Endodermal cell (in vitro differentiated cells): ENCODE measurements at regions not wholly inside any gene's neighbourhood (a gene's known extent, or its start where the extent isn't known, plus 50 kb on each side); places are given as distances from the start of the nearest gene placed in this dataset.
A peak's percentile ranks its signal among the peaks of the same experiment; 100 is the strongest.

Experiments
- DNase-seq: peaks from one replicate; pipeline ENCODE4 v3.0.0-alpha.2; 2017
- H3K27ac ChIP-seq: 2 replicates; pipeline ENCODE4 v1.5.1; 2013; ENCODE audit warnings: mild to moderate bottlenecking, low read depth, low read length, moderate library complexity
- H3K27me3 ChIP-seq: 2 replicates; pipeline ENCODE4 v1.6.1; 2013; ENCODE audit warnings: mild to moderate bottlenecking, low read length, moderate library complexity; ENCODE audit not compliant: insufficient read depth, control insufficient read depth, poor library complexity, severe bottlenecking
- H3K36me3 ChIP-seq: 2 replicates; pipeline ENCODE4 v1.7.0; 2013; ENCODE audit warnings: mild to moderate bottlenecking, low read length, moderate library complexity; ENCODE audit not compliant: control insufficient read depth, insufficient read depth
- H3K4me1 ChIP-seq: one replicate; pipeline ENCODE4 v1.7.0; 2013; ENCODE audit warnings: low read length; ENCODE audit not compliant: control insufficient read depth, insufficient read depth
- H3K4me3 ChIP-seq: 2 replicates; pipeline ENCODE4 v1.5.1; 2013; ENCODE audit warnings: mild to moderate bottlenecking, low read length, moderate library complexity
- H3K9ac ChIP-seq: 2 replicates; pipeline ENCODE4 v1.6.1; 2013; ENCODE audit warnings: mild to moderate bottlenecking, low read length, moderate library complexity; ENCODE audit not compliant: poor library complexity, severe bottlenecking; ENCODE audit errors: extremely low read depth
- H3K9me3 ChIP-seq: 2 replicates; pipeline ENCODE4 v1.6.1; 2013; ENCODE audit warnings: mild to moderate bottlenecking, low read length, moderate library complexity; ENCODE audit not compliant: control insufficient read depth
- H3K27ac Mint-ChIP-seq: 2 replicates; pipeline ENCODE4 v1.8.0; 2020; ENCODE audit warnings: mixed read lengths
- H3K27me3 Mint-ChIP-seq: 2 replicates; pipeline ENCODE4 v1.8.0; 2021; ENCODE audit warnings: mild to moderate bottlenecking, mixed read lengths; ENCODE audit not compliant: insufficient read depth
- H3K36me3 Mint-ChIP-seq: 2 replicates; pipeline ENCODE4 v1.8.0; 2020; ENCODE audit warnings: low read depth, mixed read lengths
- H3K4me1 Mint-ChIP-seq: 2 replicates; pipeline ENCODE4 v1.8.0; 2020; ENCODE audit warnings: mixed read lengths
- H3K4me3 Mint-ChIP-seq: 2 replicates; pipeline ENCODE4 v1.8.0; 2020; ENCODE audit warnings: mild to moderate bottlenecking, moderate library complexity, mixed read lengths
- H3K9me3 Mint-ChIP-seq: 2 replicates; pipeline ENCODE4 v1.8.0; 2020; ENCODE audit warnings: mild to moderate bottlenecking, mixed read lengths
- CTCF ChIP-seq: fragments of 200-600 bp; sonication (generic); conservative IDR thresholded peaks from 2 replicates; pipeline ENCODE4 v1.5.0; 2021; ENCODE audit warnings: antibody characterized with exemption, mild to moderate bottlenecking
- WGBS, 2 experiments: methylation state at CpG; one replicate each; pipeline versions ENCODE4 v1.1.5 to v1.1.7; 2013; ENCODE audit warnings: missing lambda C conversion rate in 2 of 2, mixed read lengths in 1 of 2; ENCODE audit not compliant: insufficient coverage in 1 of 2, insufficient read length in 1 of 2; 5-methylcytosine and 5-hydroxymethylcytosine counted together

- H3K36me3 Mint-ChIP-seq: no peaks in the 10 kb centered on the region
- Histone ChIP-seq H3K9me3 (no peaks in the 10 kb centered on the region), H3K27ac (peak overlapping the region; percentile 84), H3K4me3 (no peak overlapping the region), H3K9ac (no peak overlapping the region), H3K27me3 (peaks cover 22% of the 10 kb centered on the region), H3K36me3 (no peaks in the 10 kb centered on the region), H3K4me1 (peaks cover 4% of the 10 kb centered on the region)
- H3K27ac Mint-ChIP-seq: no peak overlapping the region
- H3K4me3 Mint-ChIP-seq: no peak overlapping the region
- DNase-seq: no peak
- no peaks in the 10 kb centered on the region for H3K9me3 Mint-ChIP-seq
- 87 to 91% methylated on average over 3 to 6 of the region's 8 CpGs for whole genome bisulfite sequencing, 2 experiments
- H3K4me1 Mint-ChIP-seq: no peaks in the 10 kb centered on the region
- TF ChIP-seq CTCF: no peak
- peaks cover 33% of the 10 kb centered on the region for H3K27me3 Mint-ChIP-seq
These were observed 365.0 kb downstream of the MIAT start for GRCh38 chr22:27022274-27022895.

GRCh38 chr22:27022896-27023361 lies 365.5 kb downstream of the MIAT start:
- no peak for DNase-seq

GRCh38 chr22:27023591-27023990 lies 366.2 kb downstream of the MIAT start:
- H3K27me3 Mint-ChIP-seq: peaks cover 24% of the 10 kb centered on the region
- H3K9me3 ChIP-seq: no peaks in the 10 kb centered on the region
- no peaks in the 10 kb centered on the region for H3K9me3 Mint-ChIP-seq
- H3K9ac ChIP-seq: no peak overlapping the region
- TF ChIP-seq CTCF: no peak
- H3K36me3 Mint-ChIP-seq: no peaks in the 10 kb centered on the region
- peaks cover 10% of the 10 kb centered on the region for H3K27me3 ChIP-seq
- H3K27ac Mint-ChIP-seq: no peak overlapping the region
- H3K4me1 ChIP-seq: peaks cover 4% of the 10 kb centered on the region
- peak overlapping the region; percentile 81 for H3K27ac ChIP-seq
- no peaks in the 10 kb centered on the region for H3K4me1 Mint-ChIP-seq
- H3K36me3 ChIP-seq: no peaks in the 10 kb centered on the region
- no peak overlapping the region for H3K4me3 Mint-ChIP-seq
- H3K4me3 ChIP-seq: no peak overlapping the region
- WGBS, 2 experiments: 17 to 61% methylated on average over 1 of the region's 1 CpG
- no peak for DNase-seq

More at GRCh38 chr22:27022896-27023361, 365.5 kb downstream of the MIAT start:
- peaks cover 16% of the 10 kb centered on the region for H3K27me3 ChIP-seq
- no peaks in the 10 kb centered on the region for H3K4me1 Mint-ChIP-seq
- no peak overlapping the region for H3K27ac Mint-ChIP-seq
- H3K27me3 Mint-ChIP-seq: peaks cover 29% of the 10 kb centered on the region
- no peaks in the 10 kb centered on the region for H3K36me3 Mint-ChIP-seq
- H3K4me1 ChIP-seq: peaks cover 4% of the 10 kb centered on the region
- no peaks in the 10 kb centered on the region for H3K9me3 Mint-ChIP-seq
- H3K27ac ChIP-seq: peak overlapping the region; percentile 84
- H3K4me3 Mint-ChIP-seq: no peak overlapping the region
- H3K36me3 ChIP-seq: no peaks in the 10 kb centered on the region
- no peak overlapping the region for H3K9ac ChIP-seq
- no peak overlapping the region for H3K4me3 ChIP-seq
- H3K9me3 ChIP-seq: no peaks in the 10 kb centered on the region
- no peak for TF ChIP-seq CTCF
- WGBS, 2 experiments: 75 to 82% methylated on average over 8 to 17 of the region's 17 CpGs
